SK-N-SH treated with all-trans-retinoic acid at 6 μM for 48 hours (cell line): ENCODE measurements at regions not wholly inside any gene's neighbourhood (a gene's known extent, or its start where the extent isn't known, plus 50 kb on each side); places are given as distances from the start of the nearest gene placed in this dataset.

ENCODE experiments used
- ATAC-seq: fragments of 200-7000 bp; cut with Tn5 transposase; 3 replicates; pipeline ENCODE4 v1.9.1; 2020; ENCODE audit warnings: mild to moderate bottlenecking, moderate library complexity
- ARNTL ChIP-seq: fragments of 450-650 bp; formaldehyde crosslinking; IDR thresholded peaks from 2 replicates; pipeline ENCODE4 v1.5.0; 2020; ENCODE audit warnings: low read depth, mild to moderate bottlenecking, moderate library complexity, borderline replicate concordance
- BACH2 ChIP-seq: fragments of 250-450 bp; sonication (Bioruptor Pico); IDR thresholded peaks from 2 replicates; pipeline ENCODE4 v1.9.0; 2021; ENCODE audit warnings: mild to moderate bottlenecking, borderline replicate concordance
- CSDC2 ChIP-seq: fragments of 250-450 bp; sonication (Bioruptor Pico); IDR thresholded peaks from 2 replicates; pipeline ENCODE4 v1.5.0; 2020; ENCODE audit warnings: mild to moderate bottlenecking, moderate library complexity
- ESRRG ChIP-seq: fragments of 250-450 bp; sonication (Bioruptor Pico); IDR thresholded peaks from 2 replicates; pipeline ENCODE4 v1.6.1; 2021; ENCODE audit warnings: mild to moderate bottlenecking
- GLIS3 ChIP-seq: fragments of 250-450 bp; sonication (Bioruptor Pico); IDR thresholded peaks from 2 replicates; pipeline ENCODE4 v1.5.0; 2020; ENCODE audit warnings: mild to moderate bottlenecking, moderate library complexity
- ISL1 ChIP-seq: fragments of 250-450 bp; sonication (Bioruptor Pico); IDR thresholded peaks from 2 replicates; pipeline ENCODE4 v2.1.2; 2022; ENCODE audit warnings: mild to moderate bottlenecking, moderate library complexity
- OSR1 ChIP-seq: fragments of 250-450 bp; sonication (Bioruptor Pico); IDR thresholded peaks from 2 replicates; pipeline ENCODE4 v1.8.0; 2022; ENCODE audit warnings: moderate library complexity, mild to moderate bottlenecking, inconsistent platforms
- PPARA ChIP-seq: fragments of 250-450 bp; sonication (Bioruptor Pico); IDR thresholded peaks from 2 replicates; pipeline ENCODE4 v1.5.0; 2020; ENCODE audit warnings: mild to moderate bottlenecking, borderline replicate concordance
- RARB ChIP-seq: fragments of 250-450 bp; sonication (Bioruptor Pico); IDR thresholded peaks from 2 replicates; pipeline ENCODE4 v1.8.0; 2021; ENCODE audit warnings: mild to moderate bottlenecking, moderate library complexity
- SNAI2 ChIP-seq: fragments of 250-450 bp; sonication (Bioruptor Pico); IDR thresholded peaks from 2 replicates; pipeline ENCODE4 v1.5.0; 2020; ENCODE audit warnings: mild to moderate bottlenecking, moderate library complexity
- TCF4 ChIP-seq: fragments of 250-450 bp; sonication (Bioruptor Pico); IDR thresholded peaks from 2 replicates; pipeline ENCODE4 v1.8.0; 2021; ENCODE audit warnings: mild to moderate bottlenecking, moderate library complexity, borderline replicate concordance
- TOX ChIP-seq: fragments of 250-450 bp; sonication (Bioruptor Pico); IDR thresholded peaks from 2 replicates; pipeline ENCODE4 v1.8.0; 2021; ENCODE audit warnings: mild to moderate bottlenecking, moderate library complexity, borderline replicate concordance
- ZC3H10 ChIP-seq: fragments of 250-450 bp; sonication (Bioruptor Pico); IDR thresholded peaks from 2 replicates; pipeline ENCODE4 v1.5.1; 2021; ENCODE audit warnings: mild to moderate bottlenecking, moderate library complexity
- ZFP3 ChIP-seq: fragments of 250-450 bp; sonication (Bioruptor Pico); IDR thresholded peaks from 2 replicates; pipeline ENCODE4 v1.5.0; 2020; ENCODE audit warnings: mild to moderate bottlenecking, moderate library complexity
- ZFP30 ChIP-seq: fragments of 450-650 bp; formaldehyde crosslinking; IDR thresholded peaks from 2 replicates; pipeline ENCODE4 v1.5.0; 2022; ENCODE audit warnings: mild to moderate bottlenecking, moderate library complexity
- ZNF565 ChIP-seq: fragments of 450-650 bp; formaldehyde crosslinking; conservative IDR thresholded peaks from 2 replicates; pipeline ENCODE4 v1.5.0; 2020; ENCODE audit warnings: low read depth, mild to moderate bottlenecking, moderate library complexity
- ZNF70 ChIP-seq: fragments of 450-650 bp; formaldehyde crosslinking; IDR thresholded peaks from 2 replicates; pipeline ENCODE4 v1.5.0; 2020; ENCODE audit warnings: mild to moderate bottlenecking, moderate library complexity
- ZNF8 ChIP-seq: fragments of 450-650 bp; formaldehyde crosslinking; IDR thresholded peaks from 2 replicates; pipeline ENCODE4 v1.5.0; 2020; ENCODE audit warnings: mild to moderate bottlenecking, moderate library complexity
- TF ChIP-seq, protein P1 (sequence below): fragments of 250-450 bp; sonication (Bioruptor Pico); IDR thresholded peaks from 2 replicates; pipeline ENCODE4 v1.8.0; 2020; ENCODE audit warnings: mild to moderate bottlenecking, moderate library complexity, borderline replicate concordance
- TF ChIP-seq, protein P2 (sequence below): fragments of 250-450 bp; sonication (Bioruptor Pico); IDR thresholded peaks from 2 replicates; pipeline ENCODE4 v1.8.0; 2021; ENCODE audit warnings: low read depth, mild to moderate bottlenecking, moderate library complexity, borderline replicate concordance
- TF ChIP-seq, protein P3 (sequence below): fragments of 250-450 bp; sonication (Bioruptor Pico); IDR thresholded peaks from 2 replicates; pipeline ENCODE4 v1.5.1; 2020; ENCODE audit warnings: low read depth, mild to moderate bottlenecking, moderate library complexity
- TF ChIP-seq, protein P4 (sequence below): fragments of 250-450 bp; sonication (Bioruptor Pico); IDR thresholded peaks from 2 replicates; pipeline ENCODE4 v1.5.1; 2021; ENCODE audit warnings: mild to moderate bottlenecking, moderate library complexity

DNA sequence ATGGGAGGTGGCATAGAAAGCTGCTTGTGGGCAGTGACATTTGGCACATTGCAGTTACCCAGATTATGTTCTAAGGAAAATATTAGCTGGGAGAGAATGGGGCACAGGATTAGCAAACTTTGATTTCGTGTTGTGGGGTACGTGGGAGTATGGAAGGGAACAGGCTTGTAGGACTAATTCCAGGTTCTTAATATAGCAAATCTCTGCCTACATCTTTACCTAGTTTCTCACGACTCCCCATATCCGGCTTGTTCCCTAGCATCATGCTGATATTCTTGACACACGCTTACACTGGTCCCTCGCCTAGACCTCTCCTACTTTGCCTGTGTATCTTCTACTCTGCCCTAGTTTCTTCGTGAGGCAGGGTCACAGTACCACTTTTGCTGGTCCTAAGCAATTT is 293.9 kb upstream of the PLXNA2 start (continued):
- TF ChIP-seq, protein P1, sequence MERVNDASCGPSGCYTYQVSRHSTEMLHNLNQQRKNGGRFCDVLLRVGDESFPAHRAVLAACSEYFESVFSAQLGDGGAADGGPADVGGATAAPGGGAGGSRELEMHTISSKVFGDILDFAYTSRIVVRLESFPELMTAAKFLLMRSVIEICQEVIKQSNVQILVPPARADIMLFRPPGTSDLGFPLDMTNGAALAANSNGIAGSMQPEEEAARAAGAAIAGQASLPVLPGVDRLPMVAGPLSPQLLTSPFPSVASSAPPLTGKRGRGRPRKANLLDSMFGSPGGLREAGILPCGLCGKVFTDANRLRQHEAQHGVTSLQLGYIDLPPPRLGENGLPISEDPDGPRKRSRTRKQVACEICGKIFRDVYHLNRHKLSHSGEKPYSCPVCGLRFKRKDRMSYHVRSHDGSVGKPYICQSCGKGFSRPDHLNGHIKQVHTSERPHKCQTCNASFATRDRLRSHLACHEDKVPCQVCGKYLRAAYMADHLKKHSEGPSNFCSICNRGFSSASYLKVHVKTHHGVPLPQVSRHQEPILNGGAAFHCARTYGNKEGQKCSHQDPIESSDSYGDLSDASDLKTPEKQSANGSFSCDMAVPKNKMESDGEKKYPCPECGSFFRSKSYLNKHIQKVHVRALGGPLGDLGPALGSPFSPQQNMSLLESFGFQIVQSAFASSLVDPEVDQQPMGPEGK (CRISPR knock-in tag) = no peak
- TF ChIP-seq TCF4 = no peak

DNA sequence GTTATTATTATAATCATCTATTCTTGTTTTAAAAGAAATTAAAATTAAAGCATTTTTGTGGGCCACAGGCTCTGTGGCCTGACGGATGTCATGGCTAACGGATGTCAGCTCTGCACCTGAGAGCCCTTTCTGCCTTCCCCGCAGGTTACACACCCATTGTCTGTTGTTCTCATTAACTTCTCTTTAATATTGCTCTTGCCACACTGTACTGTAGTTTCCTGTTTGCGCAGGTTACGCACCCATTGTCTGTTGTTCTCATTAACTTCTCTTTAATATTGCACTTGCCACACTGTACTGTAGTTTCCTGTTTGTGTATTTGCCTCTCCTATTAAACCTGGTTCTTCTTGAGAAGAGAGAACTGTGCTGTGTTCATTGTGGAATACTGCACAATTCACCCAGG is 294.4 kb upstream of the PLXNA2 start:
- TF ChIP-seq ZFP3 (no peak), ZC3H10 (CRISPR knock-in tag) (no peak), BACH2 (CRISPR knock-in tag) (no peak), ISL1 (no peak), ESRRG (CRISPR knock-in tag) (no peak), SNAI2 (CRISPR knock-in tag) (no peak), ZNF8 (CRISPR knock-in tag) (no peak), RARB (CRISPR knock-in tag) (no peak), TOX (CRISPR knock-in tag) (no peak), ZFP30 (CRISPR knock-in tag) (no peak), TCF4 (no peak), ZNF565 (CRISPR knock-in tag) (no peak), ZNF70 (CRISPR knock-in tag) (no peak), GLIS3 (CRISPR knock-in tag) (no peak), ARNTL (CRISPR knock-in tag) (no peak), CSDC2 (CRISPR knock-in tag) (no peak)
- TF ChIP-seq, protein P2, sequence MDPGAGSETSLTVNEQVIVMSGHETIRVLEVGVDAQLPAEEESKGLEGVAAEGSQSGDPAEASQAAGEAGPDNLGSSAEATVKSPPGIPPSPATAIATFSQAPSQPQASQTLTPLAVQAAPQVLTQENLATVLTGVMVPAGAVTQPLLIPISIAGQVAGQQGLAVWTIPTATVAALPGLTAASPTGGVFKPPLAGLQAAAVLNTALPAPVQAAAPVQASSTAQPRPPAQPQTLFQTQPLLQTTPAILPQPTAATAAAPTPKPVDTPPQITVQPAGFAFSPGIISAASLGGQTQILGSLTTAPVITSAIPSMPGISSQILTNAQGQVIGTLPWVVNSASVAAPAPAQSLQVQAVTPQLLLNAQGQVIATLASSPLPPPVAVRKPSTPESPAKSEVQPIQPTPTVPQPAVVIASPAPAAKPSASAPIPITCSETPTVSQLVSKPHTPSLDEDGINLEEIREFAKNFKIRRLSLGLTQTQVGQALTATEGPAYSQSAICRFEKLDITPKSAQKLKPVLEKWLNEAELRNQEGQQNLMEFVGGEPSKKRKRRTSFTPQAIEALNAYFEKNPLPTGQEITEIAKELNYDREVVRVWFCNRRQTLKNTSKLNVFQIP (CRISPR knock-in tag) = no peak
- TF ChIP-seq, protein P3, sequence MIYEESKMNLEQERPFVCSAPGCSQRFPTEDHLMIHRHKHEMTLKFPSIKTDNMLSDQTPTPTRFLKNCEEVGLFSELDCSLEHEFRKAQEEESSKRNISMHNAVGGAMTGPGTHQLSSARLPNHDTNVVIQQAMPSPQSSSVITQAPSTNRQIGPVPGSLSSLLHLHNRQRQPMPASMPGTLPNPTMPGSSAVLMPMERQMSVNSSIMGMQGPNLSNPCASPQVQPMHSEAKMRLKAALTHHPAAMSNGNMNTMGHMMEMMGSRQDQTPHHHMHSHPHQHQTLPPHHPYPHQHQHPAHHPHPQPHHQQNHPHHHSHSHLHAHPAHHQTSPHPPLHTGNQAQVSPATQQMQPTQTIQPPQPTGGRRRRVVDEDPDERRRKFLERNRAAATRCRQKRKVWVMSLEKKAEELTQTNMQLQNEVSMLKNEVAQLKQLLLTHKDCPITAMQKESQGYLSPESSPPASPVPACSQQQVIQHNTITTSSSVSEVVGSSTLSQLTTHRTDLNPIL = no peak
- TF ChIP-seq, protein P4, sequence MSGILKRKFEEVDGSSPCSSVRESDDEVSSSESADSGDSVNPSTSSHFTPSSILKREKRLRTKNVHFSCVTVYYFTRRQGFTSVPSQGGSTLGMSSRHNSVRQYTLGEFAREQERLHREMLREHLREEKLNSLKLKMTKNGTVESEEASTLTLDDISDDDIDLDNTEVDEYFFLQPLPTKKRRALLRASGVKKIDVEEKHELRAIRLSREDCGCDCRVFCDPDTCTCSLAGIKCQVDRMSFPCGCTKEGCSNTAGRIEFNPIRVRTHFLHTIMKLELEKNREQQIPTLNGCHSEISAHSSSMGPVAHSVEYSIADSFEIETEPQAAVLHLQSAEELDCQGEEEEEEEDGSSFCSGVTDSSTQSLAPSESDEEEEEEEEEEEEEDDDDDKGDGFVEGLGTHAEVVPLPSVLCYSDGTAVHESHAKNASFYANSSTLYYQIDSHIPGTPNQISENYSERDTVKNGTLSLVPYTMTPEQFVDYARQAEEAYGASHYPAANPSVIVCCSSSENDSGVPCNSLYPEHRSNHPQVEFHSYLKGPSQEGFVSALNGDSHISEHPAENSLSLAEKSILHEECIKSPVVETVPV (CRISPR knock-in tag) = no peak
- TF ChIP-seq, all 23 proteins: peak for 0
- no peak for ATAC-seq

DNA sequence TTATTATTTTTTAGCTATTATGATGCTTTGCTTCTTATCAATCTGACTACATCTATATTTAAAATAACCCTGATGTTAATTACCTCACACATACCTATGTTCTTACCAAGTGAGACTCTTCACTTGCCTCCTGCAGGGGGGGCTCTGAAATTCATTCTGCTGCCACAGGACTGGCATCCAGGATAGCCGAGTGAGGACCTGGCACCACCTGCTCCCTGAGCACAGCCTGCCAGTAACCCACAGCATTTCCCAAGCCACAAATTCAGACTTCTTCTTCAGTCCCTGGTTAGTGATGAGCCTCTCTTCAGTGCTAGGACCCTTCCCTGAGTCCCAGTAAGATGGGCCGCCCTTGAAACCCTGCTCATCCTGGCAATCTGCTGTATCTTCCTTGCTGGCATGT is 296.5 kb upstream of the PLXNA2 start:
- ATAC-seq = no peak
- no peak for TF ChIP-seq RARB (CRISPR knock-in tag)
- TF ChIP-seq CSDC2 (CRISPR knock-in tag) = no peak
- TF ChIP-seq, protein P3 = no peak
- no peak for TF ChIP-seq SNAI2 (CRISPR knock-in tag)
- TF ChIP-seq OSR1 (CRISPR knock-in tag) = no peak
- no peak for TF ChIP-seq ESRRG (CRISPR knock-in tag)
- no peak for TF ChIP-seq ISL1
- no peak for TF ChIP-seq ZNF70 (CRISPR knock-in tag)
- TF ChIP-seq, protein P4 (CRISPR knock-in tag) = no peak
- TF ChIP-seq ZNF8 (CRISPR knock-in tag) = no peak
- no peak for TF ChIP-seq TOX (CRISPR knock-in tag)
- no peak for TF ChIP-seq ZFP30 (CRISPR knock-in tag)
- no peak for TF ChIP-seq ARNTL (CRISPR knock-in tag)
- TF ChIP-seq TCF4 = no peak
- no peak for TF ChIP-seq PPARA
